Activated CD8-positive, alpha-beta memory T cell treated with anti-CD3 and anti-CD28 coated beads, Interleukin-2, amount 10 ng/mL, durations not matched to agents 7 days and 5 days (primary cell): ENCODE measurements at regions not wholly inside any gene's neighbourhood (a gene's known extent, or its start where the extent isn't known, plus 50 kb on each side); places are given as distances from the start of the nearest gene placed in this dataset.

ENCODE experiments used
- ATAC-seq: fragments of 150-1000 bp; cut with Tn5 transposase; one replicate; pipeline ENCODE4 v1.10.0; 2021; ENCODE audit warnings: moderate library complexity
- CTCF ChIA-PET: fragments of 350-600 bp; sonication (Branson Sonifier 250); formaldehyde crosslinking; loops from one replicate; lab custom pipeline; 2021; ENCODE audit warnings: antibody characterized with exemption; lab: Charles Lee
- DNase-seq: peaks from one replicate; pipeline ENCODE4 v3.0.0-alpha.2; 2020
- H3K27ac Mint-ChIP-seq: one replicate; pipeline ENCODE4 v1.8.0; 2021; ENCODE audit warnings: mild to moderate bottlenecking, mixed read lengths
- H3K27me3 Mint-ChIP-seq: one replicate; pipeline ENCODE4 v1.8.0; 2021; ENCODE audit warnings: mixed read lengths
- H3K36me3 Mint-ChIP-seq: one replicate; pipeline ENCODE4 v1.8.0; 2021; ENCODE audit warnings: mild to moderate bottlenecking, mixed read lengths
- H3K4me1 Mint-ChIP-seq: one replicate; pipeline ENCODE4 v1.8.0; 2021; ENCODE audit warnings: mixed read lengths
- H3K4me3 Mint-ChIP-seq: one replicate; pipeline ENCODE4 v1.8.0; 2021; ENCODE audit warnings: mild to moderate bottlenecking, moderate library complexity, mixed read lengths
- H3K9me3 Mint-ChIP-seq: one replicate; pipeline ENCODE4 v1.8.0; 2022; ENCODE audit warnings: low read depth, mixed read lengths

DNA sequence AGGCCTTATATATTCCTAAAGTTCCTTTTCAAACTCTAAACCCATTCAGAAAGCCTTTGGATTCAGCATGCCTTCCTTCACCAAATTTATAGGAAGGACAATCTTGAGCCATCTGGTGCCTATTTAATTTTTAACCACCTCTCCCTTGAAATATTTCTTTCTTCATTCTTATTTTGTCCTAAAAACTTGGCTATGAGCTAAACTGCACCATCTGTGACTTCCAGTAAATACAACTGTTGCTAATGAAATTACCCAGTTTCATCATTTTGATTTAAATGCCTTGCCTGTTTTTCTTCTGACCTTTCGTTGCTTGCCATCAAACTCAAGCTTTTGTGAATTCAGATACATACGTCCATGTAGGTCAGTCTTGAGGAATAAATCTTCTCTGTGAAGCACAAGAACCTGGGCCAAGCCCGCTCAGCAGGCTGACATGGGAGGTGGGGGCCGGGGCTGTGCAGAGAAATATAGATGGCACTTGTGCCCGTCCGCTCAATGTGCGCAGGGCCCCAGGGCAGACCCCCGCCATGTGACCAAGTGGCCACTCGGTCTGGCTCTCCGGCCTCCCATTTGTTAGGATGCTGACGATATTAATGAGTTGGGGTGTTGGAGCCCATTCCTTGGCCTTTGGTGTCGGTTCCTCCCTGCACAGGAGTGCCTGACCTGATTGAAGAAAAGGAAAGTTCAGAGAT, 335.9 kb downstream of the VPS13C start:
- Mint-ChIP-seq H3K27ac (no peak overlapping the region), H3K27me3 (peaks cover 24% of the 10 kb centered on the region), H3K4me3 (no peak overlapping the region), H3K4me1 (no peaks in the 10 kb centered on the region), H3K36me3 (no peaks in the 10 kb centered on the region), H3K9me3 (no peaks in the 10 kb centered on the region)
- DNase-seq (no peak), ATAC-seq (no peak)
- CTCF ChIA-PET, result no interaction called here

DNA sequence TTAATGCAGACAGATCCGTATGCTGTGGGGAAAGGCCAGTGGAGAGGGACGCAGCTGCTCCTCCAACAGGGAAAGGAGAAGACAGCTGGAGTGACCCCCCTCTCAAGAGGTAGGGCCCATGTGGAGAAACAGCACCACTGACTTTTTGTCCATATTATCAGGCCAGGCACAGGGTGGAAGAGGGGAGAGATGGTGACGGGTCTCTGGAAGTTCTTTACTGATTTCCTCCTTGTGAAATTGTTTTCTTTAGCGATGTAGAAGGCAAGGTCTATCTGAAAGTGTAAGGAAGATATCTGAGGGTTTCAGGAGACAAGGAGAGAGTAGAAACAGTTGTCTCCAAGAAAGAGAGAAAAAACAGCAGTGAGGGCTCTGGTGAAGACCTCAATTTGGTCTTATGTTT, 338.8 kb downstream of the VPS13C start:
- Mint-ChIP-seq H3K4me3 (no peak overlapping the region), H3K27me3 (peaks cover 30% of the 10 kb centered on the region), H3K4me1 (no peaks in the 10 kb centered on the region), H3K9me3 (no peaks in the 10 kb centered on the region), H3K36me3 (no peaks in the 10 kb centered on the region), H3K27ac (no peak overlapping the region)
- CTCF ChIA-PET, result no interaction called here
- no peak for DNase-seq
- no peak for ATAC-seq

DNA sequence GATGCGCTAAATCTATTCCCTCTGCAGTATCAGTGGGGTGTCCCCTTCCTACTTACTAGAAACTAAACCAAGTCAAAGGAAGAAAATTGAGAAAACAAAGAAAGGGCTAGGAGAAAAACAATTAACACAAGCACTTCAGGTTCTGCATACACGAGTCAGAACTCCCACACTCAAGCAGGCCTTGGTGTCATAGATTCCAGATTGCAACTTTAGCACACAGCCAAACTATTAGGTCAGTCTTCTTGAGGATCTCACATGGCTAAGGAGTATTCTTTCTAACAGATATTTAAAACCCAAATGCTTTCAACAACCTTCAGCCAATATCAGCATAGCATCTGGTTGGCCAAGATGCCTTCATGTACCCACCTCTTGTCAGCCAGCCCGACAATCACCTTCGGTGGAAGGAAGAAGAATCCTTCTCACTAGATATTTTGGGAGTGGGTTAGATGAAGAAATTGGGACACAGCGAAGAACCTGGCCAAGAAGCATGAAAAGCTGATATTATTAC, 340.0 kb downstream of the VPS13C start:
- DNase-seq, result no peak
- H3K27ac Mint-ChIP-seq, result no peak overlapping the region
- H3K4me1 Mint-ChIP-seq, result no peaks in the 10 kb centered on the region
- CTCF ChIA-PET, result no interaction called here
- H3K36me3 Mint-ChIP-seq, result no peaks in the 10 kb centered on the region
- no peaks in the 10 kb centered on the region for H3K9me3 Mint-ChIP-seq
- ATAC-seq, result no peak
- H3K4me3 Mint-ChIP-seq, result no peak overlapping the region
- peaks cover 28% of the 10 kb centered on the region for H3K27me3 Mint-ChIP-seq

DNA sequence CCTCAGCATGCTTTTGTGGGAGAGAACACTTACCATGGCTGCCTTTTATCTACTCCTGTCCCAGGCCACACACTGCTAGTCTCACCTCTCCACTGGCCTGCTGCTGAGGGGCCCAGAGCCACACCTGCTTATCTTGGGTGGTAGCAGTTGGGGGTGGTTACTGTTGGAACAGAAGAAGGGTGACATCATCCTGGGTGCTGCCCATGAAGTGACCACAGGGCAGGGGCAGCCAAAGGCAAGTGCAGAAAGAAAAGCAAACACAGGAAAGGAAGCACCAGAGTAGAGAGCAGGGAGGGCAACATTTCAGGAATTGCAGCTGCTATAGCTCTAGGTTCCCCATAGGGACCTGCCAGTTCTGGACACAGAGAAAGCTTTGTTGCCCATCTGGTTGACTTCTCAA, 345.2 kb downstream of the VPS13C start:
- CTCF ChIA-PET, result no interaction called here
- Mint-ChIP-seq H3K9me3 (no peaks in the 10 kb centered on the region), H3K4me3 (no peak overlapping the region), H3K27me3 (peaks cover 16% of the 10 kb centered on the region), H3K36me3 (no peaks in the 10 kb centered on the region), H3K27ac (no peak overlapping the region), H3K4me1 (no peaks in the 10 kb centered on the region)
- ATAC-seq, result no peak
- DNase-seq, result no peak

DNA sequence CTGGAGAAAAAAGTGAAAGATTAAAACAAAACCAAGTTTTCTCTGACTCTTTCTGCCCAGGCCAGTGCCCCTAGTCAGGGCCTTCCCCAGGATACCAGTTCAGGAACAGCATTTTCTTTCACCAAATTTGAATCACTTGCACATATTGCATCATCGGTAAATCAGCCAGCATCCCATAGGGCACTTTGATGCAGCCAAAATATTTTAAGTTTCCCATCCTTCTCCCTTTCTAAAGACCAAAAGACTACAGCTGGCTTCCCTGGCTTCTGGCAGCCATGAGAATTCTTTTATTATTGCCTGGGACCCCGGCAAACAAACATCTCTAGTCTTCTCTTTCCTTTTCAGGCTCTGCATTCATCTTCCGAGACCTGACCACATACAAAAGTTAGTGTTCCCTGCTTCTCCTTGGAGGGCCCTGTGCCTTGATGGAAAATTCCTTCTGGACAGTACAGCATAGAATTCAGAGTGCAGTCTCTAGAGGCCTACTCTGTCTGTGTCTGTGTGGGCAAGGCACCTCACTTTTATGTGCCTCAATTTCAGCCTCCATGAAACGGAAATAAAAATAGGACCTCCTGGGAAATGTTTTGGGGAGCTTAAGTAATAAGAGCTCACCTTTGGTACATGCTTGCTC, 348.0 kb downstream of the VPS13C start:
- no peaks in the 10 kb centered on the region for H3K4me1 Mint-ChIP-seq
- no peaks in the 10 kb centered on the region for H3K27me3 Mint-ChIP-seq
- no peak for DNase-seq
- CTCF ChIA-PET, result no interaction called here
- no peaks in the 10 kb centered on the region for H3K9me3 Mint-ChIP-seq
- H3K36me3 Mint-ChIP-seq, result no peaks in the 10 kb centered on the region
- no peak overlapping the region for H3K27ac Mint-ChIP-seq
- ATAC-seq, result no peak
- H3K4me3 Mint-ChIP-seq, result no peak overlapping the region

DNA sequence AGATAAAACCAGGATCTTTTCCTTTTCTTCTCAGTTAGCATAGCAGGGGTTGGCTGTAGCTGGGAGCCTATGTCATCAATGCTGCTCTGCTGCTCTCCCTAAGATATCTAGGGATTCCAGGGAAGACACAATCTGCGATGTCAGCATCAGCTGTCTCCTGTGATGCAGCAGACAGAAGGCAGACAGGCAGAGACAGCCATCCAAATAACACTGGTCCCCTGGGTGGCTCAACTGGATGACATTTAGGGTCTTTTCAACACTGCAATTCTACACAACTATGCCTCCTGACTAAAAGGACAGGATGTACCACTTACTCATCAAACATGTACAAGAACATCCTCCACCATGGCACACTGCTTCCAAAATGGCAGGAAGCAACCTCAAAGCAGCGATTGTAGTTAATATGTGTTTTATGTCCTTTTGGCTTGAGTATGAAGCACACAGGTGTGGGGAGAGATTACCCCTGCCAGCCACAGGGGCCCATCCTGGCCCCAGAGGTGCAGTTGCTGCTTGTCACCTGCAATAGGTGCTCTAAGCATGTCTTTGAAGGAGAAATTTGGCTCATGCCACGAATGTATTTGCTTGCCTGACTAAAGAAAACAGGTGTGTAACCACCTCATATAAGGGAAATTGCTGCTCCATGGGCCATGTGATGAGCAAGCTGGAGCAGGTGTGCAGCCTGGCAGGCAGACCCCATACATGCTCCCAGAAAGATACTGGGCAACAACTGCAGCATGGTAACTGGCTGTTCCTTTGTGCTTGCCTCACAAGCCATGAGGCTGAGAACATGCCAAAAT, 357.8 kb downstream of the VPS13C start:
- CTCF ChIA-PET, result no interaction called here
- H3K27me3 Mint-ChIP-seq, result peaks cover 28% of the 10 kb centered on the region
- no peak overlapping the region for H3K4me3 Mint-ChIP-seq
- no peak for DNase-seq
- no peak for ATAC-seq
- no peak overlapping the region for H3K27ac Mint-ChIP-seq
- H3K9me3 Mint-ChIP-seq, result no peaks in the 10 kb centered on the region
- no peaks in the 10 kb centered on the region for H3K4me1 Mint-ChIP-seq
- H3K36me3 Mint-ChIP-seq, result no peaks in the 10 kb centered on the region

DNA sequence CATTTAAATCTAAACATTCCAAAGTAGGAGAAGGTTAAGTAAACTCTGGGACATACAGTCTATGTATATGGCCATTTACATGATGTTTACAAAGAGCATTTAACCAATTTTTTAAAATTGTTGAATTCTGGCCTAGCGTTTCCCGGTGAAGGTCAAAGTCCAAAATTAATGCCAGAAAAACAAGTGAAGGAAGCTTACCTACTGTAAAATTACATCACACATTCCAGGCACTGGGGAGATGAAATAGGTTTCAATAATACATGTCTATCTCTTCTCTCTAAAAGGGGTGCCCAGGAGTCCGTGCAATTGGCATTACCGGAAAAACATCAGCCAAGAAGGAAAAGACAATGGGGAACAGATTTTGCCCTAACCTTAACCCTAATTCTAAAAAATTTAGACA, 358.8 kb downstream of the VPS13C start:
- no peaks in the 10 kb centered on the region for H3K36me3 Mint-ChIP-seq
- DNase-seq (no peak), ATAC-seq (no peak)
- no peak overlapping the region for H3K27ac Mint-ChIP-seq
- peaks cover 32% of the 10 kb centered on the region for H3K27me3 Mint-ChIP-seq
- no peak overlapping the region for H3K4me3 Mint-ChIP-seq
- no peaks in the 10 kb centered on the region for H3K4me1 Mint-ChIP-seq
- CTCF ChIA-PET, result no interaction called here
- no peaks in the 10 kb centered on the region for H3K9me3 Mint-ChIP-seq

DNA sequence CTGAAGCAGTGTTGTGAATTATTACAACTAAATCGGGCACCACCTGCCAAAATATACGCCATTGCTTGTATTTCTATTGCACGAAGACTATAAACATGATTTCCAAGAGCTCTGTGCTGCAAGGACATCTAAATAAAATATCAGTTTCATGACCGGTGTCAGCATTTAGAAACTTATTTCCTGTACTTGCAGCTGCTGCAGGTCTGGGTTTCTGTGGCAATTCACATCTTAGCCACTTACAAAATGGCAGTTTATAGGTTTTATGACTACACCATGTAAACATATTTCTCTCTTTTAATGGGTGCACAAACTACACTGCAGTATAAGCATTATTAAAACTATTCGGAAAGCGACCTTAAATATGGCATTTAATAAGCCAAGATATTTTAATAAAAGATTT, 359.4 kb downstream of the VPS13C start:
- CTCF ChIA-PET, result no interaction called here

DNA sequence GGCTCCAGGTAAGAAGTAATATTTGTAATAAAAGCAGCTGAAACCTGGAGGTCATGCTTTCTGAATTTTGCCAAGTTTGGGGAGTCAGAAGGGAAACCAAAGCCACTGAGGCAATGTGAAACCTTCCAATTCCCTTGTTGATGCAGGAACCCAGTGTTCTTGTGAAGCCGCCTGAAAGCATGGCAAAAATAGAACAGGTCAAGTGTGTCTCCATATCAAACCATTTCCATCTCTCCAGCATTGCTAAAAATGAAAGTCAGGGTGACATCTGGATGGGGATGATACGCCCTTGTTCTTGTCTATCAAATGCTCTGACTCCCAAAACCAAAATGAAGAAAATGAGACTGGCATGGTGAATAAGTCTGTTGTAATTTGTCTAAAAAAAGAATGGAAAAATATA, 362.5 kb downstream of the VPS13C start:
- H3K9me3 Mint-ChIP-seq, result no peaks in the 10 kb centered on the region
- H3K36me3 Mint-ChIP-seq, result no peaks in the 10 kb centered on the region
- no peak overlapping the region for H3K4me3 Mint-ChIP-seq
- H3K4me1 Mint-ChIP-seq, result no peaks in the 10 kb centered on the region
- H3K27me3 Mint-ChIP-seq, result peaks cover 37% of the 10 kb centered on the region
- CTCF ChIA-PET, result no interaction called here
- H3K27ac Mint-ChIP-seq, result no peak overlapping the region
- ATAC-seq (no peak), DNase-seq (no peak)

More for the DNA sequence above, 359.4 kb downstream of the VPS13C start:
- no peak for ATAC-seq
- Mint-ChIP-seq H3K27ac (no peak overlapping the region), H3K9me3 (no peaks in the 10 kb centered on the region), H3K4me1 (no peaks in the 10 kb centered on the region), H3K4me3 (no peak overlapping the region), H3K36me3 (no peaks in the 10 kb centered on the region), H3K27me3 (peaks cover 29% of the 10 kb centered on the region)
- no peak for DNase-seq

DNA sequence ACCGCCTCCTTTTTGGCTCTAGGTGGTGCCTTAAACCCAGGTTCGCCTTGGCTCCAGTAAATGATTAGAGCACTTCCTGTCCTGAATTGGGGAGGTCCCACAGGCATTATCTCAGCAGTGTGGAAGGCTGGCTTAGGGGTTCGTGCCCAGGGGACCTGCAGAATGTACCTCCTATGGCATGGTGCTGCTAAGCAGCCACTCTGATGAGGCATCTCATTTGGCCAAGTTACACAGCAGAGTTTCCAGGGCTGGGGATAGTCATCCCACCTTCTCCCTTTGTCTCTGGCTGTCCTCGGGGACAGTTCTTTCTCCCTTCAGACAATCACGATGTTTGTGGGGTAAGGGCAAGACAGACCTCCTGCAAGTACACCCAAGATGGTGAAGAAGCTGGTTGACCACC, 371.2 kb downstream of the VPS13C start:
- Mint-ChIP-seq H3K4me3 (no peak overlapping the region), H3K27ac (no peak overlapping the region), H3K27me3 (peaks cover 11% of the 10 kb centered on the region), H3K4me1 (no peaks in the 10 kb centered on the region), H3K36me3 (no peaks in the 10 kb centered on the region), H3K9me3 (no peaks in the 10 kb centered on the region)
- ATAC-seq (no peak), DNase-seq (no peak)
- CTCF ChIA-PET, result no interaction called here

DNA sequence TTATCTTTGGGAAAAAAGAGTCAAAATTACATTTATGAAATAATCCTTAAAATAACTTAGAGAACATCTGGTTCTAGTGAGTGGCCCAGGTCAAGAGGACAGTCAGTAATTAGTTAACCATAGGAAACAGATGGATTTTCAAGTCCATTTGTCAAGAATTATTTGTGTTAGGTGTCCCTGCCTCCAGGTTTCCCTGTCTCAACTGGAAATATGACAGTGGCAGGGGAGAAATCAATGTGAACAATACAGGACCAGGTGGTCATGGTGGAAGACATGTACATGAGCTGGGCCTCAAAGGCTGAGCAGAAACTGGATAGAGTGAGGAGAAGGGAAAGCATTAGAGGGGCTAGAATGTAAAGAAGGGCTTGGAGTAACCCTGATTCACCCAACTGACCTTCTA, 372.6 kb downstream of the VPS13C start:
- H3K27me3 Mint-ChIP-seq, result peaks cover 6% of the 10 kb centered on the region
- no peak for DNase-seq
- H3K36me3 Mint-ChIP-seq, result no peaks in the 10 kb centered on the region
- no peaks in the 10 kb centered on the region for H3K9me3 Mint-ChIP-seq
- ATAC-seq, result no peak
- H3K27ac Mint-ChIP-seq, result no peak overlapping the region
- no peaks in the 10 kb centered on the region for H3K4me1 Mint-ChIP-seq
- CTCF ChIA-PET, result no interaction called here
- H3K4me3 Mint-ChIP-seq, result no peak overlapping the region

DNA sequence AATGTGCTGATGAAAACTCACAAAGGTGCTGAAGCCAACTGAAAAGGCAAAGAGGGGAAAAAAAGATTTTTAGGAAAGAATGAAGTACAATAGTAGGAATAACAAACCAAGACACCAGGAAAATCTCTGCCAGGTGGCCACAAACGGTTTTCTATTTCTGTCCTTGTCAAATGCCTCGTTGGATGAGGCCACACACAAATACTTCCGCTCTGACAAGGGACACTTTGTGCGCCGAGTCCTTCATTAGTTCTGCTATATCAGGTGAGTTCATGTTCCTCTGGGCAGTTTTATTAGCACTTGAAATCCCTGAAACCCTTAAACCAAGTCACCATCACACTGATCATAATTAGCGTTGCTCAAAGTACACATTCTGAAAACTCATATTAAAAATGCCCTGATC, 373.1 kb downstream of the VPS13C start:
- peaks cover 3% of the 10 kb centered on the region for H3K27me3 Mint-ChIP-seq
- H3K4me3 Mint-ChIP-seq, result no peak overlapping the region
- H3K9me3 Mint-ChIP-seq, result no peaks in the 10 kb centered on the region
- no peaks in the 10 kb centered on the region for H3K4me1 Mint-ChIP-seq
- CTCF ChIA-PET, result no interaction called here
- no peak overlapping the region for H3K27ac Mint-ChIP-seq
- no peak for ATAC-seq
- H3K36me3 Mint-ChIP-seq, result no peaks in the 10 kb centered on the region
- no peak for DNase-seq

DNA sequence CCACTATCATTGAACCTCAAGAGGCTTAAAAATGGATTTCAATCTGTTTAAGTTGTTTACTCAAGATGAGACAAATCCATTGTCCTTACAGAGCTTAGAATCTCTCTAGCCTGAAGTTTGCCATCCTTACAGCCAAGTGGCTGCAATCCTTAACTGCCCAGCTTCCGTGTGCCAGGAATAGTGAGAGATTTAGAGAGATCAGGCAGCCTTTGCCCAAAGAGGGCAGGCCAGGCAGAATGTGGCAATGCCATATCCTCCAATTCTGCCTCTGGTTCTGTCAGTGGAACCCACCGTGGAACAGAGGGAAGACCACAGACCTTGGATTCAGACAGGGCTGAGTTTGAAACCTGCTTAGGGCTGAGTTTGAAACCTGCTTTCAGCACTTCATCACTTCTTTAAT, 374.3 kb downstream of the VPS13C start:
- no peak overlapping the region for H3K4me3 Mint-ChIP-seq
- no peak for ATAC-seq
- peaks cover 6% of the 10 kb centered on the region for H3K27me3 Mint-ChIP-seq
- H3K9me3 Mint-ChIP-seq, result no peaks in the 10 kb centered on the region
- DNase-seq, result no peak
- no peaks in the 10 kb centered on the region for H3K36me3 Mint-ChIP-seq
- no peak overlapping the region for H3K27ac Mint-ChIP-seq
- CTCF ChIA-PET, result no interaction called here
- no peaks in the 10 kb centered on the region for H3K4me1 Mint-ChIP-seq

DNA sequence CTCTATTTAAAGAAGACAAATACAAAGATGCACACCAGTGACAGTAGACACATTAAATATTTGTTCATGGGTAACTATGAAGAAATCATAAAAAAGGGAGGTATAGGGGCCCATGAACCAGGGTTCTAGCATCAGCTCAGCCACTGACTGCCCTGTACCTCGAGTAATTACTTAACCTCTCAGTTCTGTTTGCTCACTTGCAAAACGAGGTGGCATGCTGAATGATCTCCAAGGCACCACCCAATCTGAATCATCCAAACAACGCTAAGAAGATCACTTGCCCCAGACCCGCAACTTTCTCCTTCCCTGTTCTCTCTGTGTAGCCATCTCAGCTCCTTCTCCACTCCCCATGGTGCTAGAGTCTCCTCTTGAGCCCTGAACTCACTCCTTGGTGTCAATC, 374.7 kb downstream of the VPS13C start:
- DNase-seq (no peak), ATAC-seq (no peak)
- Mint-ChIP-seq H3K4me1 (no peaks in the 10 kb centered on the region), H3K27me3 (peaks cover 5% of the 10 kb centered on the region), H3K27ac (no peak overlapping the region), H3K36me3 (no peaks in the 10 kb centered on the region), H3K4me3 (no peak overlapping the region), H3K9me3 (no peaks in the 10 kb centered on the region)
- CTCF ChIA-PET, result no interaction called here
